H1 (cell line): ENCODE measurements at regions not wholly inside any gene's neighbourhood (a gene's known extent, or its start where the extent isn't known, plus 50 kb on each side); places are given as distances from the start of the nearest gene placed in this dataset.

Experiments used
- CTCF ChIA-PET: fragments of 300-600 bp; sonication (Branson Sonifier 250); formaldehyde crosslinking; loops from one replicate; lab custom pipeline; 2021; ENCODE audit not compliant: partially characterized antibody; lab: Charles Lee
- POLR2A ChIA-PET: fragments of 300-600 bp; sonication (Branson Sonifier 250); formaldehyde crosslinking; loops from one replicate; lab custom pipeline; 2021; ENCODE audit warnings: inconsistent platforms; ENCODE audit not compliant: partially characterized antibody; lab: Charles Lee
- DNase-seq, 2 experiments: peaks; one replicate each; pipeline versions ENCODE4 v3.0.0 to v3.0.0-alpha.2; 2010 to 2022; ENCODE audit warnings: low spot score in 2 of 2, low read depth in 1 of 2, mixed read lengths in 1 of 2
- FAIRE-seq: peaks from 2 replicates; lab custom pipeline; 2011; peaks lifted over from hg19 to GRCh38; lab: Jason Lieb, UNC
- H2AFZ ChIP-seq: 2 replicates; pipeline ENCODE4 v1.8.1; 2012; ENCODE audit warnings: low read length, inconsistent platforms
- H2AK5ac ChIP-seq: 2 replicates; pipeline ENCODE4 v1.6.1; 2013; ENCODE audit warnings: low read depth, low read length
- H2BK120ac ChIP-seq: replicated peaks from 2 replicates; pipeline ENCODE3; 2013; ENCODE audit warnings: low read depth, low read length, inconsistent platforms
- H2BK12ac ChIP-seq: 2 replicates; pipeline ENCODE4 v1.6.1; 2013; ENCODE audit warnings: low read depth, low read length
- H2BK15ac ChIP-seq: 2 replicates; pipeline ENCODE4 v1.6.1; 2013; ENCODE audit warnings: low read length
- H2BK20ac ChIP-seq: 2 replicates; pipeline ENCODE4 v1.6.1; 2013; ENCODE audit warnings: low read length
- H2BK5ac ChIP-seq: 2 replicates; pipeline ENCODE4 v1.6.1; 2013; ENCODE audit warnings: low read depth, low read length
- H3K14ac ChIP-seq: 2 replicates; pipeline ENCODE4 v1.6.1; 2013; ENCODE audit warnings: inconsistent platforms; ENCODE audit not compliant: insufficient read length
- H3K18ac ChIP-seq: 2 replicates; pipeline ENCODE4 v1.6.1; 2013; ENCODE audit warnings: low read length; ENCODE audit errors: extremely low read depth
- H3K23ac ChIP-seq: 2 replicates; pipeline ENCODE4 v1.6.1; 2013; ENCODE audit warnings: inconsistent platforms; ENCODE audit not compliant: insufficient read length
- H3K23me2 ChIP-seq: 2 replicates; pipeline ENCODE4 v1.6.1; 2013; ENCODE audit warnings: low read depth, low read length
- H3K27ac ChIP-seq: 2 replicates; pipeline ENCODE4 v1.6.1; 2011; ENCODE audit warnings: low read depth, low read length, inconsistent platforms
- H3K27me3 ChIP-seq, 4 experiments: replicated peaks in 1 of 4; 1 replicate in 1 of 4; 2 replicates in 3 of 4; pipeline versions ENCODE4 v1.6.1 to v1.8.1; 2011 to 2013; ENCODE audit warnings: low read length in 3 of 4, mild to moderate bottlenecking in 3 of 4, inconsistent platforms in 2 of 4, mixed read lengths in 2 of 4, moderate library complexity in 1 of 4; ENCODE audit not compliant: control insufficient read depth in 3 of 4, insufficient read depth in 3 of 4; ENCODE audit errors: extremely low read depth in 1 of 4
- H3K36me3 ChIP-seq, 4 experiments: 2 replicates each; pipeline versions ENCODE4 v1.6.1 to v1.8.1; 2011 to 2013; ENCODE audit warnings: mild to moderate bottlenecking in 4 of 4, low read length in 3 of 4, moderate library complexity in 2 of 4, control low read depth in 1 of 4, inconsistent platforms in 1 of 4; ENCODE audit not compliant: insufficient read depth in 4 of 4, control insufficient read depth in 2 of 4
- H3K4ac ChIP-seq: replicated peaks from 2 replicates; pipeline ENCODE3; 2013; ENCODE audit warnings: low read length, low read depth, mixed read lengths, inconsistent platforms; ENCODE audit not compliant: insufficient read length
- H3K4me1 ChIP-seq, 4 experiments: replicated peaks in 1 of 4; 1 replicate in 1 of 4; 2 replicates in 3 of 4; pipeline versions ENCODE4 v1.6.1 to v1.8.1; 2011 to 2013; ENCODE audit warnings: low read length in 3 of 4, inconsistent platforms in 2 of 4, mixed read lengths in 1 of 4; ENCODE audit not compliant: insufficient read depth in 4 of 4, control insufficient read depth in 3 of 4
- H3K4me2 ChIP-seq, 2 experiments: 2 replicates each; pipeline versions ENCODE4 v1.6.1 to v1.8.1; 2011 to 2013; ENCODE audit warnings: low read depth in 2 of 2, low read length in 2 of 2, control low read depth in 1 of 2, inconsistent platforms in 1 of 2, mild to moderate bottlenecking in 1 of 2; ENCODE audit not compliant: insufficient read depth in 1 of 2
- H3K4me3 ChIP-seq, 4 experiments: fragments of 200-600, 300-600 bp in 1 of 4; sonication (generic), shearing (Covaris generic), sonication (Bioruptor Twin) in 1 of 4; 2 replicates each; pipeline versions ENCODE4 v1.5.1 to v1.8.1; 2011 to 2016; ENCODE audit warnings: low read length in 4 of 4, low read depth in 3 of 4, control low read depth in 2 of 4, inconsistent platforms in 2 of 4, mild to moderate bottlenecking in 2 of 4, mixed read lengths in 1 of 4, moderate library complexity in 1 of 4; ENCODE audit not compliant: insufficient read depth in 2 of 4; ENCODE audit errors: extremely low read depth in 1 of 4
- H3K56ac ChIP-seq: replicated peaks from 2 replicates; pipeline ENCODE3; 2013; ENCODE audit warnings: low read depth, mild to moderate bottlenecking, mixed read lengths, low read length, inconsistent platforms; ENCODE audit not compliant: insufficient read length
- H3K79me1 ChIP-seq: 2 replicates; pipeline ENCODE4 v1.6.1; 2013; ENCODE audit warnings: low read depth, low read length, control low read depth
- H3K79me2 ChIP-seq, 2 experiments: 2 replicates each; pipeline versions ENCODE4 v1.6.1 to v1.8.1; 2012 to 2013; ENCODE audit warnings: low read length in 2 of 2, mild to moderate bottlenecking in 2 of 2, inconsistent platforms in 1 of 2; ENCODE audit not compliant: insufficient read depth in 2 of 2, control insufficient read depth in 1 of 2
- H3K9ac ChIP-seq, 4 experiments: replicated peaks in 1 of 4; 1 replicate in 1 of 4; 2 replicates in 3 of 4; pipeline versions ENCODE4 v1.6.1 to v1.8.1; 2011 to 2013; ENCODE audit warnings: low read depth in 3 of 4, low read length in 3 of 4, control low read depth in 2 of 4, mild to moderate bottlenecking in 2 of 4, moderate library complexity in 2 of 4, inconsistent platforms in 1 of 4; ENCODE audit errors: extremely low read depth in 1 of 4
- H3K9me3 ChIP-seq, 2 experiments: 2 replicates each; pipeline versions ENCODE4 v1.6.1 to v1.8.1; 2012 to 2013; ENCODE audit warnings: mild to moderate bottlenecking in 2 of 2, moderate library complexity in 2 of 2, control low read depth in 1 of 2, inconsistent platforms in 1 of 2, low read depth in 1 of 2, low read length in 1 of 2, mixed read lengths in 1 of 2; ENCODE audit not compliant: insufficient read depth in 2 of 2
- H4K20me1 ChIP-seq, 2 experiments: replicated peaks in 1 of 2; 2 replicates each; pipeline versions ENCODE3 to v1.8.1; 2011 to 2013; ENCODE audit warnings: inconsistent platforms in 2 of 2, low read length in 2 of 2, mild to moderate bottlenecking in 1 of 2; ENCODE audit not compliant: insufficient read depth in 2 of 2, control insufficient read depth in 1 of 2
- H4K5ac ChIP-seq: 2 replicates; pipeline ENCODE4 v1.6.1; 2013; ENCODE audit warnings: low read length, low read depth, mixed read lengths, inconsistent platforms; ENCODE audit not compliant: insufficient read length
- H4K8ac ChIP-seq: 2 replicates; pipeline ENCODE4 v1.8.0; 2013; ENCODE audit warnings: mild to moderate bottlenecking, moderate library complexity, low read length, inconsistent platforms; ENCODE audit not compliant: insufficient read depth; ENCODE audit errors: extremely low read depth
- H4K91ac ChIP-seq: replicated peaks from 2 replicates; pipeline ENCODE3; 2013; ENCODE audit warnings: low read length, mixed read lengths, inconsistent platforms; ENCODE audit not compliant: insufficient read length
- ASH2L ChIP-seq: fragments of 200-600, 300-600 bp; sonication (generic); IDR thresholded peaks from one replicate; pipeline ENCODE4 v1.7.1; 2017; ENCODE audit warnings: low read length
- CTBP2 ChIP-seq: IDR thresholded peaks from 2 replicates; pipeline ENCODE4 v1.7.0; 2011; ENCODE audit warnings: borderline replicate concordance, mild to moderate bottlenecking, moderate library complexity, mixed read lengths, low read length; ENCODE audit not compliant: insufficient read depth, insufficient read length
- HDAC6 ChIP-seq: IDR thresholded peaks from one replicate; pipeline ENCODE4 v1.7.1; 2012; ENCODE audit warnings: low read depth, mild to moderate bottlenecking, inconsistent platforms, low read length, moderate library complexity
- JUND ChIP-seq: IDR thresholded peaks from 2 replicates; pipeline ENCODE4 v1.6.1; 2011; ENCODE audit warnings: mild to moderate bottlenecking, improper control_type of control experiment, low read length
- PHF8 ChIP-seq: fragments of 200-600 bp; sonication (generic); conservative IDR thresholded peaks from 2 replicates; pipeline ENCODE4 v1.7.1; 2012; ENCODE audit warnings: low read depth, mild to moderate bottlenecking, inconsistent platforms, low read length, moderate library complexity
- POU5F1 ChIP-seq: IDR thresholded peaks from 2 replicates; pipeline ENCODE4 v1.6.1; 2011; ENCODE audit warnings: low read depth, mild to moderate bottlenecking, low read length, moderate library complexity
- RNF2 ChIP-seq: fragments of 200-900, 300-1000 bp; sonication (generic); IDR thresholded peaks from 2 replicates; pipeline ENCODE4 v1.7.1; 2016; ENCODE audit warnings: borderline replicate concordance, low read depth, mild to moderate bottlenecking, antibody characterized with exemption, low read length; ENCODE audit not compliant: poor library complexity, severe bottlenecking; ENCODE audit errors: missing control alignments
- RXRA ChIP-seq: IDR thresholded peaks from 2 replicates; pipeline ENCODE4 v1.6.1; 2011; ENCODE audit warnings: low read depth, mild to moderate bottlenecking, low read length, moderate library complexity; ENCODE audit not compliant: insufficient read depth
- SP1 ChIP-seq: IDR thresholded peaks from 2 replicates; pipeline ENCODE4 v1.6.1; 2011; ENCODE audit warnings: low read depth, low read length
- SP4 ChIP-seq: IDR thresholded peaks from 2 replicates; pipeline ENCODE4 v1.6.1; 2012; ENCODE audit warnings: low read length, inconsistent platforms
- TEAD4 ChIP-seq: IDR thresholded peaks from 2 replicates; pipeline ENCODE4 v1.6.1; 2012; ENCODE audit warnings: low read depth, low read length, inconsistent platforms, mixed read lengths
- USF2 ChIP-seq: IDR thresholded peaks from 2 replicates; pipeline ENCODE4 v1.6.1; 2011; ENCODE audit warnings: low read length, improper control_type of control experiment
- ZNF274 ChIP-seq: IDR thresholded peaks from 2 replicates; pipeline ENCODE4 v1.7.0; 2012; ENCODE audit warnings: low read length, borderline replicate concordance; ENCODE audit errors: extremely low read depth
- WGBS, 2 experiments: shearing (Covaris generic) in 1 of 2; methylation state at CpG; one replicate each; pipeline versions ENCODE4 v1.1.6 to v1.1.7; 2013 to 2015; ENCODE audit warnings: low lambda C conversion rate in 2 of 2, mixed read lengths in 2 of 2, inconsistent platforms in 1 of 2, low coverage in 1 of 2, missing lambda C conversion rate in 1 of 2; ENCODE audit not compliant: insufficient replicate concordance in 2 of 2, insufficient coverage in 1 of 2, insufficient read length in 1 of 2; ENCODE audit errors: extremely low coverage in 1 of 2, missing lambda C conversion rate in 1 of 2; 5-methylcytosine and 5-hydroxymethylcytosine counted together

- no peak overlapping the region for H2BK120ac ChIP-seq
- no peaks in the 10 kb centered on the region; a peak in 1 of 8 replicates for H3K36me3 ChIP-seq
- CTCF ChIA-PET: no interaction called here
- DNase-seq (no peak), FAIRE-seq (no peak)
- H4K20me1 ChIP-seq: no peaks in the 10 kb centered on the region
- H3K4ac ChIP-seq: no peak overlapping the region
- H3K4me2 ChIP-seq: no peak overlapping the region
- H2AFZ ChIP-seq: no peak overlapping the region
- H2BK12ac ChIP-seq: no peak overlapping the region
- no peak overlapping the region for H4K5ac ChIP-seq
- H3K79me1 ChIP-seq: no peaks in the 10 kb centered on the region
- no peaks in the 10 kb centered on the region for H3K79me2 ChIP-seq
- no peak overlapping the region for H3K14ac ChIP-seq
- H2AK5ac ChIP-seq: no peak overlapping the region
- no peak overlapping the region for H2BK20ac ChIP-seq
- no peak overlapping the region for H2BK5ac ChIP-seq
- no peaks in the 10 kb centered on the region for H3K27me3 ChIP-seq
- H3K23ac ChIP-seq: no peak overlapping the region
- no peak overlapping the region for H3K18ac ChIP-seq
- H3K56ac ChIP-seq: no peak overlapping the region
- no peak overlapping the region for H3K4me3 ChIP-seq
- H4K8ac ChIP-seq: no peak overlapping the region
- H3K27ac ChIP-seq: no peak overlapping the region
- no peak overlapping the region for H2BK15ac ChIP-seq
- 100% methylated on average over 1 of the region's 1 CpG; no CpG with 5 or more reads in 1 of the 2 experiments for WGBS, 2 experiments
- POLR2A ChIA-PET: no interaction called here
- no peak overlapping the region for H4K91ac ChIP-seq
- no peaks in the 10 kb centered on the region for H3K4me1 ChIP-seq
- H3K9me3 ChIP-seq: peaks cover 19 to 29% of the 10 kb centered on the region in 2 experiments
- no peak overlapping the region for H3K9ac ChIP-seq
- no peaks in the 10 kb centered on the region for H3K23me2 ChIP-seq
- TF ChIP-seq CTBP2 (no peak), POU5F1 (no peak), ZNF274 (no peak), PHF8 (no peak), USF2 (no peak), ASH2L (no peak), HDAC6 (no peak), SP1 (no peak), JUND (no peak), SP4 (no peak), RXRA (no peak), TEAD4 (no peak), RNF2 (no peak)
Measured at GRCh38 chr2:150303281-150303680, 184.2 kb downstream of the RND3 start.
